GM18909 (cell line): ENCODE measurements at regions not wholly inside any gene's neighbourhood (a gene's known extent, or its start where the extent isn't known, plus 50 kb on each side); places are given as distances from the start of the nearest gene placed in this dataset.

Experiments
- ATAC-seq: cut with Tn5 transposase; IDR thresholded peaks from one replicate; pipeline ENCODE4 v1.9.1; 2021; ENCODE audit warnings: mild to moderate bottlenecking; ENCODE audit not compliant: unreplicated experiment, poor library complexity

DNA sequence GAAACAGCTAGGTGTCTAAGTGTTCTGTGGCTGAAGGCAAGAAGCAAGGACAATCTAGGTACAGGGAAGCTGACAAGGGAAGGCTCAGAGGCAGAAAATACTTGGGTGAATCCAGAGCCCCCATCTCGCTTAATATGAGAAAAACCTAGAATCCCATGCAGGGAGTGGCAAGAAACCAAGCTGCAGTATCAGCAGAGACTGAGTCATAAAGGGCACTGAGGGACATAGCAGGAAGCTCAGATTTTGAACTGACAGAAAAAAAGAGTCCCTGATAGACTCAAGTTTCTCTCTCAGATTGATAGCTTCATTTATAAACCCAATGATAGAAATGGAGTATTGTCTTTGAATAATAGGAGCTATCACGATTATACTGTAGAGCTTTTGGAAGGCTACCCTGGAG is 77.3 kb upstream of the KCNJ15 start:
- no peak for ATAC-seq

GRCh38 chr21:38181096-38181495 is 75.7 kb upstream of the KCNJ15 start:
- no peak for ATAC-seq

DNA sequence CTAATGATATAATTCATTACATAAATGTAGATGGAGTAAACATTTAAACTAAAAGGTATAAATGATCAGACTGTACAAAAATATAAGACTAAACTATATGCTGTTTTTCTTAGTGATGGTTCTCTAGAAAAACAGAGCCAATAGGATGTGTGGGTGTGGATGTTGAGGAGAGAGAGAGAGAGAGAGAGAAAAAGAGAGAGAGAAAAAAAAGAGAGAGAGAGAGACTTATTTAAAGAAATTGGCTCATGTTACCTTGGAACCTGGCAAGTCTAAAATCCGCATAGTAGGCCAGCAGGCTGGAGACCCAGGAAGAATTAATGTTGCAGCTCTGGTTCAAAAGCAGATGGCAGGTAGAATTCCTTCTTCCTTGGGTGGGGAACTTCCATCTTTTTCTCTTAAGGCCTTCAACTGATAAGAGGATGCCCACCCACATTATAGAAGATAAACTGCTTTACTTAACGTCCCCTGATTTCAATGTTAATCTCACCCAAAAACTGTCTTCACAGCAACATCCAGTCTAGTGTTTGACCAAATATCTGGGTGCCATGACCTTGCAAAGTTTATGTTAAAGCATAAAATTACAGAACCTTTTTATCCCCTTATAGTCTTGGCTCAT is 74.3 kb upstream of the KCNJ15 start:
- ATAC-seq = no peak

DNA sequence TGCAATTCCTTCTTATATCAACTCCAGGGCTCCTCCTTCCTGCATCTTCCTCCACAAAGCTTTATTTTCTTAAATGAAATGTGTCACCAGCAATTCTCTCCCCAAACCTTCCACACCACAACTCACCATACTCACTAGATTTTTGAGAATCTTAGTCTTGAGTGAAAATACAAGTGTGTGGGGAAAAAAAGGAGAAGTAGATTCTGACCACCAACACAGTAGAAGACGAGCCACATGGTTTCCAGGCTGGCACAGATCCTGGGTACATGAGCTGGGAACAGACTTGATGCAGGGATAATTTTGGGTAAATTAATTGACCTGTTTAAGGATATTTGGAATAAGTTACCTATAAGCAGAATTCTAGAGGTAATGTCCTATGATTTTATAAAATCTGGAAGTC is 72.8 kb upstream of the KCNJ15 start:
- no peak for ATAC-seq

DNA sequence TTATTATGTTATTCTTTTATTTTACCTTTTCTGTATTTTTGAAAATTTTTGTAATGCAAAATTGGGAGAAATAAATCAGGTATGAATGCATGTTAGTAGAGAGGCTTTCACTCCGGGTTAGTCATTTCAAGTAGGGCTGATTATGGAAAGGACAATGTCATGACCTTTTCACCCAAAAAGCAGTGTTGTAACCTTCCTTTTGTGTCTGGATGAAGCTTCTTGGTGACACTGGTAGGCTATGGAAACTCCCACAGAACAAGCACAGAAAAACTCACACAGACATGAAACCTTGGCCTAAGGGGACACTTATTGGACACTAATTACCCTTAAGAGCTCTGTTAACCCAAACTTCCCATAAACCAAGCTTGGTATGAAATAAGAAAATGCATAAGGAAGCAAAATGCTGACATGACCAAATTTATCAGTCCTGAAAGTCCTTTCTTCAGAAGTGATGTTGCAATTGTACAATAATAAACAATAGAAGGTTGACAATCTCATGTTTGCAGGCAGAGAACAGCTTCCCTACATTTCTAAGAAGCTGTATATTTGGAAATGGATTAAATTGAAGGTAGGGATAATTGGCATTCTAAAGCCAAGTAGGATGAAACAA is 70.0 kb upstream of the KCNJ15 start:
- no peak for ATAC-seq

DNA sequence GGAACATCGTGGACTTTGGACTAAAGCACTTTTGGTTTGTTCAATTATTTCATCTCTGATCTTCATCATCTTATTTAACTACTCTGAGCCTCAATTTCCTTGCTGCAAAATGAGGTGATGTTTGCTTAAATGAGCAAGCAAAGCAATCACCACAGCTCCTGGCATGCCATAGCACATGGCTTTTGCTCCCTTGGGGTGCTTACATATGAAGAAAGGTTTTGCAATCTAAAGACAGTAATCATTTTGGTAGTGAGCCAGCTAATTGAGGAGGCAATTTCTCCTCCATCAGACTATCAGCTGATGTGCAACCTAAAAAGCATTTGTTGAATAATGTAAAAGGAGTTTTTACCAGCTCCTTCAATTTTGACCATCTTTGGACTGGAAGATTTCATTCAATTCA is 68.8 kb upstream of the KCNJ15 start:
- no peak for ATAC-seq

DNA sequence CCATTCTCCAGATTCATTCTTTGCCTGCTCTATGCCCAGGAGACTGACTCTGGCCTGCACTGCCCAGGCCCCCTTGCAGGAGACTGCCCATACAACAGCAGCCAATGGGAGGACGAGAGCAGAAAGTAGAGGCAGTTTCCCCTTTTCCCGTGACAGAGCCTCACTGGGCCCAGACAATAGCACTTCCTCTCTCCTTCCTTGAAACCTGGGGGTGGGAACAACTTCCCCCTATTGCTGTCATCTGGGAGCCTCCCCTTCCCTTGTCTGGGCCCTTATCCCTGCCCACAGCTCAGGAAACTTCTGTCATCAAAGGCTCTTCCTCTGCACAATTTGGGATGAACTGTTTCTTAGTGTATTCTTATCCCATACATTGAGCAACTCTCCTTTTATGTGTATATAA is 60.8 kb upstream of the KCNJ15 start:
- no peak for ATAC-seq

DNA sequence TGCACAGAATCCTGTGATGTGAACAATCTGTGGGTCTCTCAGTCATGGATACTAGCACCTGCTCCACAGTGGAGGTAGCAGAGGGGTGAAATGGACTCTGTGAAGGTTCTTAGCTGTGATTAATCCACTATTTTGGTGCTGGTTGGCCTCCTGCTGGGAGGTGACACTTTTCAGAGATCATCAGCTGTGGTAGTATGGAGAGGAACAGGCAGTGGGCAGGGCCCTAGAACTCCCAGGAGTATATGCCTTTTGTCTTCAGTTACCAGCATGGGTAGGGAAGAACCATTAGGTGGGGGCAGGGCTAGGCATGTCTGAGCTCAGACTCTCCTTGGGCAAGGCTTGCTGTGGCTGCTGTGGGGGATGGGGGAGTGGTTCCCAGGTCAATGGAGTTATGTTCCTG is 54.0 kb upstream of the KCNJ15 start:
- ATAC-seq = no peak

DNA sequence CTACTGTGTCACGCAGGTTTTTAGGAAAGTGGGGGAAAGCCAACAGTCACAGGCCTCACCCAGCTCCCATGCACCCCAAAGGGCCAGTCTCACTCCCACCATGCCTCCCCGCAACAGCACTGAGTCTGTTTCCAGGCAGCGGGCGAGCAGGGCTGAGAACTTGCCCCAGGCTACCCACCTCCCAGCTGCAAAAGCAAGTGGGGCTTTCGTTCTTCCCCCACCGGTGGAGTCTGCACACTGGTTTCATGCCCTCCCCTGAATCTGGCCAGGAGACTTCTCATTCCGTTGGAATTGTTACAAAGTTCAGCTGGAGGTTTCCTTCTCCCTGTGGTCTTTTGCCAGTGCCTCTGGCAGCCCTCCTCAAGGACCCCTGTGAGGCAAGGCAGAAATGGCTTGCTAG is 53.6 kb upstream of the KCNJ15 start:
- ATAC-seq = no peak

- ATAC-seq = no peak
Measured at GRCh38 chr21:38205940-38206339, 50.9 kb upstream of the KCNJ15 start.

GRCh38 chr21:38206646-38207045 is 50.1 kb upstream of the KCNJ15 start:
- no peak for ATAC-seq
